ENCODE measurements at regions not wholly inside any gene's neighbourhood (a gene's known extent, or its start where the extent isn't known, plus 50 kb on each side); places are given as distances from the start of the nearest gene placed in this dataset.

- no peak for TF ChIP-seq EZH2 (IDR thresholded peaks at IDR 0.05; ENCODE audit: borderline replicate concordance, low read length)
- no peak for TF ChIP-seq CTCF (conservative IDR thresholded peaks at IDR 0.05 in 1 of 2, IDR thresholded peaks at IDR 0.05 in 1 of 2; ENCODE audit: extremely low read depth in 1 of 2, insufficient read depth in 1 of 2, low read depth in 1 of 2, low read length in 2 of 2)
Measured at GRCh38 chr11:19506816-19507486, 205.7 kb upstream of the NAV2 start.
